HT-29 (cell line): ENCODE measurements at regions not wholly inside any gene's neighbourhood (a gene's known extent, or its start where the extent isn't known, plus 50 kb on each side); places are given as distances from the start of the nearest gene placed in this dataset.
"Not testable (repeated sequence)": the region's sequence is repeated elsewhere in the genome, so short reads cannot be mapped to it uniquely, and the experiment has no call there.

ENCODE experiments used
- DNase-seq: peaks from one replicate; pipeline ENCODE4 v3.0.0-alpha.2; 2015; ENCODE audit warnings: low spot score

DNA sequence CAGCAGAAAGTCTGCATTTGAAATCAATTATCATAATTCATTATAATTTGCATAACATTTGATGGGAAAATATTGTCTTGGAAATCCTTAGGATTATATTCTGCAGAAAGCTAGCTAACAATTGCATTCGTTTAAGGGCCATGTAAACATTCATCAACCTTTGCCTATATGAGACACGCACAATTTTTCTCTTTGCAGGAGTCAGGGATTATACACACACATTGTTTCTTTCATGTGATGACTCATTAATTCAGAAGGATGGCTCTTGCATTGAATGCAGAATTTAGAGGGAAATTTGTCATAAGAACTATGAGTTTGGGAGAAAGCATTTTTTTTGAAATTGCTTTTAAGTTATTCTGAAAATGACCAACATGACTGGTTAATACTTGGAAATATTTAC is 844.7 kb downstream of the DIPK2A start:
- no peak for DNase-seq

DNA sequence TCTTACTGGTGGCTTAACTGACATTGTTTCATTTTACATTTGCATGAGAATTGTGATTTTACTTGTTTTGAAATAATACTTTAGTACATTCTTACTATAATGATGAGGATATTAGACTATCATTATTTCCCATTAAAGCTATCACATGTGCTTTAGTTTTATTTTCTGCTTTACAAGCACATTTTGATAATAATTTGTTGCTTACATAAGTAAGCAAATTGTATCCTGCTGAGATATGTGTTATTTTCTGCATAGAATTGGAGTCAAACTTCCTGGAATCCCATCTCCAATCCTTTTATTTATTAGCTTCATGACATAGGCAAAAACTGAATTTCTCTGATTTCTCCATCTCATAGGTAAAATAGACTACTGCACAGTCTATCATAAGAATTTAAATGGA is 847.4 kb downstream of the DIPK2A start:
- no peak for DNase-seq

DNA sequence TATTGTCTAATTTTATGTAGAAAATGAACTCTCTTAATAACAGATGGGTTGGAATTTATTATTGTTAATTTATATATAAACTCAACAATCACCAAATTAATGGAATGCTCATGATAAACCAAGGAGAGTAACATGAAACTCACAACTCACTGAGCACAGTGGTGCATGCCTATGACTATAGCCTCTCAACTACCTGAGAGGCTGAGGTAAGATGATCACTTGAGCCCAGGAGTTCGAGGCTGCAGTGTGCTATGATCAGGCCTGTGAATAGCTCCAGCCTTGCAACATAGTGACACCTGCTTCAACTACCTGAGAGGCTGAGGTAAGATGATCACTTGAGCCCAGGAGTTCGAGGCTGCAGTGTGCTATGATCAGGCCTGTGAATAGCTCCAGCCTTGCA is 848.6 kb downstream of the DIPK2A start:
- not testable (repeated sequence) for DNase-seq

DNA sequence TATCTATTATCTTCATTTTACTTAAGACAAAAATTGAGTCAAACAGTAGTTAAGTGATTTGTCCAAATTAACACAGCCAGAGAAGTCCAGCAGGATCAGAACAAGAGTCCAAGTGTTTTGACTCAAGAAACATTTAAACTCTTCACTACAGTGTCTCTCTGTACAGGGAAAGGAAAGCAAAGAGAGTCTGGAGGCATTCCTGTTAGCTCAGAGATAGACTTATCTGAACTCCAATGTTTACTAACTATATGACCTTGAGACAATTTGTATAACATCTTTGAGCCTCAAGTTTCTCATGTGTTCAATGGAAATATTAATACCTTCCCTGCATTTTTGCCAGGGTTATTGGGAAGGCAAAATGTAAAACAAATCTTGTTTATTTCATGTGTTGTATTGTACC is 849.1 kb downstream of the DIPK2A start:
- DNase-seq = no peak

DNA sequence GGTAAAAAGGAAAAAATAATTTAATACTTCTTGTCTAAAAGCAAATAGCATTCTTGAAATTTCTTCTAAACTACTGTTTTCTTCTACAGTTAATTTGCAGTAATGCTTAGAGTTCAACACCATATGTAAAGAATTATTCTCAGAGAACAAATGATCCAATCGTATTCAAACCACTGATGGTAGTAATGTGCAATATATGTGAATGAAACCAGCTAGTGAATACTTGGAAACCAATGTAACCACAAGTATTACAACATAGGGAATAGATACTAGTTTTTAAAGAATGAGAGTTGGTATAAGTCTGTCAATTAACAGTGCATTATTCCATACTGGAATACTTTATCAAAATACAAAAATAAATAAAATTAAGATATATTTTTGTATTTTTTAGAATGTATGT is 850.0 kb downstream of the DIPK2A start:
- no peak for DNase-seq

DNA sequence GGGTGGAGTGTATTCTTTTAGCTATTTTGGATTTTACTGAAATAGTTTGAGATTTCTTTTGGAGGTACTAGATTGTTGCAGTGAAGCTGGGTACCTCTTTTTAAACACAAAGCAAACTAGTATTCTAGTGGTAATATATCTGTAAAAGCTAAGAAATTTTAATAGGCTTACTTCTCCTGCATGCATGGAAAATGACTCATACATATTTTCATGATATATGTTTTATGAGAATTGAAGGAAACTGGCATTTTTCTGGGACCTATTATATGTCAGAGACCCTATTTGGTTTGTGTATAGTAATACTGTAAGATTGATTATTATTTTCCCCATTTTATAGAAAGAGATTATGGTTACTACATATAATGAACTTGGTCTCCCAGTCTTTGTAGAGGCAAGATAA is 851.0 kb downstream of the DIPK2A start:
- no peak for DNase-seq

DNA sequence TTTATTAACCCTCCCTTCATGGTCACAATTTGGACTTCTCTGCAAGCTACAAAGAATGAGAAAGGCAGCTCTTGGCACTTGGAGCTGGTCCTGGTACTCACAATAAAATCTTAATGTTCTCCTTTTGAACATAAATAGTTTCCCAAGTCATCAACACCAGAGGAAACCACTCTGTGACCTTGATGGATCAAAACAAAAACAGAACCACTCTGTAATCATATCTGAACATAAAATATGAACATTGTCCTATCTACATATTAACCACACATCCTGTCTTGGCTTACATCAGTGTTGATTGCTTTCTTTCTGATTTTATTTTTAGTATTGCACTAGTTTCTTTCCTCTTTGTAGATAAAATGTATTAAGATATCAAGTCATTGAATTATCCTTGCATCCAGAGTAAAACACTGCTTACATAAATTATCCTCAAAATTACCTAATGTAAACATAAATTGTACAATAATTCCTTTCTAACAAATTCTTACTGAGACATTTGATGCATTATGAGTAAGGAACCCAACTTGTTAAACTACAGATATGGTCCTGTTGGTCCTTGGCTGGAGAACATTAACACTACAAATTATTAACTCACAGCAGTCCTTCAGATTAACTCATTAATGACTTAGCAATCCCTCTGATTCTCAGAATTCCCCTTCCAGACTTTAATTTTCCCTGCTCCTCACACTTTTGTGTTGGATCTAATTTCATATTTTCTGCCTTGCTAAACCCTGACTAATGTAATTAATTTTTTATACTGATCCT is 860.5 kb downstream of the DIPK2A start:
- no peak for DNase-seq

DNA sequence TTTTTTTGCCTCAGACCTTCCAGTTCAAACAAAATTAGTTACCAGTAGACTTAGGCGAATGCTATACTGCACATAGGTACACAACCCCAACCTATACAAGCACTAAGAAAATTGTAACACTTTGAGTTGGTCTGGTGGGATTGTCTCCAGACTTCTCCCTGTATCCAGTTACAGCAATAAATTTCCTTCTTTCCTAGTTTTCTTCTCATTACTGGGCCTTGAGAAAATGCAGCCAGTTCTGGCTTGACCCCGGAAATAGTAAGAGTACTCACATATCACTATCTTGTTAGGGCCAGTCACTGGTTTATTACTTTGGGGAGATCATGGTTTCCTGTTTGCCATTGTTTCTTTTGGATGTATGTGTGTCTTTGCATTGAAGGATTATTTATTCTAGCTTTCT is 868.4 kb downstream of the DIPK2A start:
- DNase-seq = no peak

DNA sequence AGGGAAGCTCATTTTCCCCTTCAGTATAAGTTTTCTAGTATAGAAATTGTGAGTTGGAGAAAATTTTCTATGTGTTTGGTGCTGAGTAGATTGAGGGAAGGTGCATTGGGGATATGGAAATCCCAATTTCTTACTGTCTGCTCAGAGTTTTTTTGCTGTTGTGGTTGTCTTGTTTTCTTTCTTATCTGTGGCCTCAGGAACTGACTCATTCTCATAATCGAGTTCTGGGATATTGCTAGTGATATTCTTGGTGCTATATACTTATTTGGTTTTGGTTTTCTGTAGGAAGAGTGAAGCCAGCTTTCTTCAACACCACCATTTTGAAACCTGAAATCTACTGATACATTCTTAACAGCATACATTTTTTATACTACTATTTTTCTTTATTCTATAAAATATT is 869.2 kb downstream of the DIPK2A start:
- DNase-seq = no peak

DNA sequence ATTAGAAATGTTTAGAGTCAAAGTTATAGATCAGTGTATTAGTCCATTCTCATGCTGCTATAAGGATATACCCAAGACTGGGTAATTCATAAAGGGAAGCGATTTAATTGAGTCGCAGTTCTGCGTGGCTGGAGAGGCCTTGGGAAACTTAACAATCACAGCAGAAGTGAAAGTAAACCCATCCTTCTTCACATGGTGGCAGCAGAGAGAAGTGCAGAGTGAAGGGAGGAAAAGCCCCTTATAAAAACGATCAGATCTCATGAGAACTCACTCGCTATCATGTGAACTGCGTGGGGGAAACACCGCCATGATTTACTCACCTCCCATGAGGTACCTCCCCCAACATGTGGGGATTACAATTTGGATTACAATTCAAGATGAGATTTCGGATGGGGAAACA is 871.5 kb downstream of the DIPK2A start:
- no peak for DNase-seq

DNA sequence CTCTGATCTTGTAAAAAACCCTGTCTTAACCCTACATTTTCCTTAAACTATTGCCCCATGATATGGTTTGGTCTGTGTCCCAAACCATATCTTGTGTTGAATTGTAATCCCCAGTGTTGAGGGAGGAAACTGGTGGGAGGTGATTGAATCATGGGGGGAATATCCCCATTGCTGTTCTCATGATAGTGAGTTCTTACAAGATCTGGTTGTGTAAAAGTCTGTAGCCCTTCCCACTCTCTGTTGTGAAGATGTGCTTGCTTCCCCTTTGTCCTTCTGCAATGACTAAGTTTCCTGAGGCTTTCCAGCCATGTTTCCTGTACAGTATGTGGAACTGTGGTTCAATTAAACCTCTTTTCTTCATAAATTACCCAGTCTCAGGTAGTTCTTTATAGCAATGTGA is 881.4 kb downstream of the DIPK2A start:
- no peak for DNase-seq

DNA sequence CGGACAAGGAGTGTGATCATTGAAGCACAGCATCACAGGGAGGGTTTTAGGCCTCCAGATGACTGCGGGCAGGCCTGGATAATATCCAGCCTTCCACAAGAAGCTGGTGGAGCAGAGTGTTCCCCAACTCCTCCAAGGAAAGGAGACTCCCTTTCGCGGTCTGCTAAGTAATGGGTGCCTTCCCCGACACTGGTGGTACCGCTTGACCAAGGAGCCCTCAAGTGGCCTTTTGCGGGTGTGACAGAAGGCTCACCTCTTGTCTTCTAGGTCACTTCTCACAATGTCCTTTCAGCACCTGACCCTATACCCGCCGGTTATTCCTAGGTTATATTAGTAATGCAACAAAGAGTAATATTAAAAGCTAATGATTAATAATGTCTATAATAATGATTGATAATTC is 882.4 kb downstream of the DIPK2A start:
- DNase-seq = not testable (repeated sequence)

DNA sequence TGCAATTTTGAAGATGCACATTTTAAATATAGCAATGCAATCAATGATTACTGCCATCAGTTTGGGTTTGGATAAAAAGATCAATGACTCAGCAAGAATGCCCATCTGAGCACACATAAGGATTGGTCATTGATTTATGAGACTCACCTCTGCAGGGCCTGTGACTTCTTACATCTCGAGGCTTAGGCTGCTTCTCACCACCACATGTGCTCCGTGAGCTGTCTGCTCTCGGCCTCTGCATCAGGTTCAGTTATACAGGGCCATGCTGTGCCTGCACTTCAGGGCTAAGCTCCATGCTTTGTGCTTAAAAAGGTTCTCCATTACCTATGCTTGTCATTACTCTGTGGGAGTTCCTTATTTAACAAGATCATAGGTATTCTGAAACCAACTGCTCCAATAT is 887.5 kb downstream of the DIPK2A start:
- DNase-seq = no peak

DNA sequence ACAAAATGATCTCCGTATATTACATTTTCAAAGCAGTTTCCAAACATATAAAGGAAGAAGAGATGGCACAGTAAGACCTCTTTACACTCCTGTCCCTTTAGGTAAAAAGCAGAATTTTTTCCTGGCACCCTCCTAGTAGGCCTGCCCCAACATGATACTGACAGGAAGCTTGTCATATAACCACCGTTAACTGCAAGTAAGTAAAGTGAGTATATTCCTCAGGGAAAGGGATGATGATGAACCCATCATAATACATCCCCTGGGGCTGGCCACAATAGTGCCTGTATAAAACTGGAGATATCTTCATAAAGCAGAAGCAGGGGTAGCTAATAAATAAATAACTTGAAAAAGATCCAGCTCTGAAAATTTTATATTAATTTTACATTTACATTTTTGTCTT is 893.0 kb downstream of the DIPK2A start:
- DNase-seq = no peak

DNA sequence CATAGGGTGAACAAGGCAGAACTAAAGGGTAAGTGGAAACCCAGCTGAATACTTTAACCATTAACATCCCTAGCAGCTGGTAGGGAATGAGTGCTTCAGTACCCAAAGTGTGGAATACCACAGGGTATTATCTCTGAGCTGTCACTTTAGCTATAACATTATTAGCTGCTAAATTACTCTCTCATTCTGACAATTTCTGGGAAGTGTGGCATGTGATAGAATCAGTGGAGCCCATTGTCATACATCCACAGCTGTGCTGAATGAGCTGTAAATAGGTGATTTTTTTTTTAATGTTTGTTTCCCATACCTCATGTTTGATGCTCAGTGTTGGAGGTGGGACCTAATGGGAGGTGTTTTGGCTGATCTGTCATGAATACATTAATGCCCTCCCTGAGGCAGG is 894.3 kb downstream of the DIPK2A start:
- no peak for DNase-seq

DNA sequence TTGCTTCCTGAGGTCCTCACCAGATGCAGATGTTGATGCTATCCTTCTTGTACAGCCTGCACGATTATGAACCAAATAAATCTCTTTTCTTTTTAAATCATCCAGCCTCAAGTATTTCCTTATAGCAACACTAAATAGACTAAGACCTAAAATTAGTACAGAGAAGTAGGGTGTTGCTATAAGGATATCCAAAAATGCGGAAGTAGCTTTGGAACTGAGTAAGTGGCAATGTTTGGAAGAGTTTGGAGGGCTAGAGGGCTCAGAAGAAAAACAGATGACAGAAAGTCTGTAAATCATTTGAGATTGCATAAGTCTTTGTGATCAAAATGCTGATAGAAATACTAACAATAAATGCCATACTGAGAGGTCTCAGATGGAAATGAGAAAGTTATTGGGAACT is 894.9 kb downstream of the DIPK2A start:
- DNase-seq = no peak

DNA sequence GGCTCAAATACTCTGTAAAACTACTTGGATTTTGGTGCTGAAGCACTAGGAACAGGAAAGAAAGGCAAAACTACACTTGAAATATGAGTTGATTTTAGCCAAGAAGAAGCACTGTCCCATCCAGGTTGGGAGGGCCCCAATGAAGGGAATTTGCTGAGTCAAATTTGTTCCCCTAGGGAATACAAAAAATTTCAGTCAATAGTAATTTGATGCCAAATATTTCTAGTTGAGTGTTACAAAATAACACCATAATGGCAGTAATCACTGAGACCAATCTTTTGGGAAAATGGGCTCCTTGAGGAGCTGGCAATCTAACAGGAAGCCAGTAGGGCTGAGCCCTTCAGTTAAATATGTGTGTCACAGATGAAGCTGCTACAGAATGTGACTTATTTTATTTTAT is 896.9 kb downstream of the DIPK2A start:
- DNase-seq = no peak

DNA sequence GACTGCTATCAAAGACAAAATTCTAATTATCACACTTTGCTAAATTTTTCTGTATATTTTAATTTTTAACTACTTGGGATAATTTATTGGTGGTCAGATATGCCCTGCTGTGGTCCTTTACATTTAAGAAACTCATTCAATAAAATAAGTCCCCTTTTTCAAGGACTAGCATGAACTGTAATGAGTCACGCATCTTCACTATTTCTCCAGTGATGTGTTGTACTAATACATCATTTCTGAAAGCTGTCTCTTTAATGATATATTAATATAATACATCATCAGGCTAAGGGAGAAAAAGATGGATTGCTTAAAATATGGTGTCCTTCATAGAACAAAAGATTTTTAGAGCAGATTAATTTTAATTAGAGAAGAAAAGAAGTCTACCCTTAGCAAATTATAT is 901.4 kb downstream of the DIPK2A start:
- DNase-seq = no peak

DNA sequence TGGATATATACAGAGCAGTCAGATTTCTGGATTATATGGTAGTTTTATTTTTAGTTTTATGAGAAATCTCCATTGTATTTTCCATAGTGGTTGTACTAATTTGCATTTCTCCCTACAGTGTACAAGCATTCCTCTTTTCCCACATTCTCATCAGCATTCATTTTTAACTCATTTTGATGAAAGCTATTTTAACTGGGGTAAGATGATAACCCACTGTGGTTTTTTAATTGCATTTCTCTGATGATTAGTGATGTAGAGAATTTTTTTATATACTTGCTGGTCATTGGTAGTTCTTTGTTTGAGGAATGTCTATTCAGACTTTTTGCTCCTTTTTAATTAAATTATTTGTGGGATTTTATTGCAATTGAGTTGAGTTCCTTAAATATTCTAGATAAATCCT is 903.6 kb downstream of the DIPK2A start:
- DNase-seq = no peak

DNA sequence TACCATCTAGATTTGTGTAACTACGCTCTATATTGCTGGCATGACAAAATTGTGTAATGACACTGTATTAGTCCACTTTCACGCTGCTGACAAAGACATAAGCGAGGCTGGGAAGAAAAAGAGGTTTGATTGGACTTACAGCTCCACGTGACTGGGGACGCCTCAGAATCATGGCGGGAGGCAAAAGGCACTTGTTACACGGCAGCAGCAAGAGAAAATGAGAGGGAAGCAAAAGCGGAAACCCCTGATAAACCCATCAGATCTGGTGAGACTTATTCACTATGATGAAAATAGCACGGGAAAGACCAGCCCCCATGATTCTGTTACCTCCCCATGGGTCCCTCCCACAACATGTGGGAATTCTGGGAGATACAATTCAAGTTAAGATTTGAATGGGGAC is 905.7 kb downstream of the DIPK2A start:
- DNase-seq = no peak

DNA sequence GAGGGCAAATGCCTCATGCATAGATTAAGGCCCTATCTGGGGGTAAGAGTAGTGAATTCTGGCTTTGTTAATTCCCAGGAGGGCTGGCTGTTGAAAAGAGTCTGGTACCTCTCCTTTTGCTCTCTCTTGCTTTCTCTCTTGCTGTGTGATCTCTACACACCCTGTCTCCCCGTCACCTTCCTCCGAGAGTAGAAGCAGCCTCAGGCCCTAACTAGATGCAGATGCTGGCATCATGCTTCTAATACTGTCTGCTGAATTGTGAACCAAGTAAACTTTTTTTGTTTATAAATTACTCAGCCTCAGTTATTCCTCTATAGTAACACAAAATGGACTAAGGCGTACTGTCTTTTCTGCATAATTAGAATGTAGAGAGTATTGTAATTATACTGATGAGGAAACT is 908.1 kb downstream of the DIPK2A start:
- DNase-seq = no peak

DNA sequence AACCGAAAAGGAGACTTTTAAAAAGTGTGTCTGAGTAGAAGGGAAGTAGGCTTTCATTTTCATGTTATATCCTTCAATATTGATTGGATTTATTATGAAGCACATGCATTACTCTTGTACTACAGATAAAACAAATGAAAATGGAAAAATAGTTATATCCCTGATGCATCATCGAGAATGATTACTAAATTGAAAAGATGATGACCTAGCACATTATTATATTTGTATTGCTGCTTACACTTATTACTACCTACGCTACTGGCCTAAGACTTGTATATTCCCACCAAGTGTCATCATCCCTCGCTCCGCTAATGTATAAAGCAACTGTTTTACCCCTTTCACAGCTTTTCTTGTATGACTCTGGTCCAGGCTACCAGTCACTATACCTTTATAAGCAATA is 922.4 kb downstream of the DIPK2A start:
- DNase-seq = no peak

DNA sequence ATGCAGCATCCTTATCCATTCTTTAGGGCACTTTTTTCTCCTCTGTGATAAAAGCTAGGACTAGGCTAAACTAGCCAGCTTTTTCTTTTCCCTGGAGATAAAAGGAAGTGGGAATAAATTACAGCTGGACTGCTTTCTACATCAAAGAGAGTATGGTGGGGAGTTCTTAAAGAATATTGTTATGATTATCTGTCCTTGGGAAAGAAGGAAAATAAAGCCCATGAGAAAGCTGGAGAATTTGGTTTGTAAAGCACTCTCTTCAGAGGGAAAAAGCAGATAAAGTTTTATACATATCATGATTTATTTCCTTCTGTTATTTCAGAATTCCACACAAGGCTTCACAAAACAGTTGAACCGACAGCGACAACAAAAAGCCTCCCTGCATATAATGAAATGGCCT is 923.0 kb downstream of the DIPK2A start:
- no peak for DNase-seq

DNA sequence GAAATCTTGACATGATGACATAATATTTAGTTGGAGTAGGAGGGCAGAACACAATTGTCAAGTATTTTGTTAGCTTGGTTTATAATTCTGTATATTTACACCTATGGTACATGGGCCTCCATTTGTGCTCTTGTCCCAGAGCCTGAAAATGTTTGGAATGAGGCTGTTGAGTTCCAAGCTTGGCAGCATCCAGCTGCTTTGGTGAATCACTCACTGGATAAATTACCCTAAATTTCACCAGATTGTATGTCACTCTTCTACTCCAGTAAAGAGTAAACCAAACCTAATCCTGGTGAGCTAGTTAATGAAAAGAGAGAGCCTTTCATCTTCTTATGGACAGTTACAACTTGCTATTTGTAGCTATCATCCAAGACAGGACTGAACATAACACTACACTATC is 928.7 kb downstream of the DIPK2A start:
- no peak for DNase-seq
